ENCODE measurements at regions not wholly inside any gene's neighbourhood (a gene's known extent, or its start where the extent isn't known, plus 50 kb on each side); places are given as distances from the start of the nearest gene placed in this dataset.
A peak's percentile ranks its signal among the peaks of the same experiment; 100 is the strongest.

DNA sequence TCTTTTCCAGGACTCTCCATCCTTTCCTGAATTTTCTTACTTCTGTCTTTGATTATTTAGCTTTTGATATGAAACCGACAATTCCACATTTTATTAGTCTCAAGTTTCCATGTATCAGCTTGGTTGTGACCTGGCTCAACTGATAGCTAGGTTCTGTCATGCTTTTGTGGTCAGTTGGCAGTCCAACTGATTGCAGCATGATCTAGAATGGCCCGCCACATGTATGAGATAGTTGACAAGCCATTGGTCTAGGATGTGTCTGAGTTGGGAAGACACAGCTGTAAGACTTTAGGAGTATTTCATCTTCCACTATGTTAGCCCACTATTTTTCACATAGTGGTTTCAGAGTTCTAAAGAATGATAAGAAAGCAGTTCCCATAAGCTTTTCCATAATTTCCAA, 117.5 kb upstream of the GRID2 start:
- TF ChIP-seq, protein P1, sequence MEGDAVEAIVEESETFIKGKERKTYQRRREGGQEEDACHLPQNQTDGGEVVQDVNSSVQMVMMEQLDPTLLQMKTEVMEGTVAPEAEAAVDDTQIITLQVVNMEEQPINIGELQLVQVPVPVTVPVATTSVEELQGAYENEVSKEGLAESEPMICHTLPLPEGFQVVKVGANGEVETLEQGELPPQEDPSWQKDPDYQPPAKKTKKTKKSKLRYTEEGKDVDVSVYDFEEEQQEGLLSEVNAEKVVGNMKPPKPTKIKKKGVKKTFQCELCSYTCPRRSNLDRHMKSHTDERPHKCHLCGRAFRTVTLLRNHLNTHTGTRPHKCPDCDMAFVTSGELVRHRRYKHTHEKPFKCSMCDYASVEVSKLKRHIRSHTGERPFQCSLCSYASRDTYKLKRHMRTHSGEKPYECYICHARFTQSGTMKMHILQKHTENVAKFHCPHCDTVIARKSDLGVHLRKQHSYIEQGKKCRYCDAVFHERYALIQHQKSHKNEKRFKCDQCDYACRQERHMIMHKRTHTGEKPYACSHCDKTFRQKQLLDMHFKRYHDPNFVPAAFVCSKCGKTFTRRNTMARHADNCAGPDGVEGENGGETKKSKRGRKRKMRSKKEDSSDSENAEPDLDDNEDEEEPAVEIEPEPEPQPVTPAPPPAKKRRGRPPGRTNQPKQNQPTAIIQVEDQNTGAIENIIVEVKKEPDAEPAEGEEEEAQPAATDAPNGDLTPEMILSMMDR (IDR thresholded peaks at IDR 0.05): no peak

DNA sequence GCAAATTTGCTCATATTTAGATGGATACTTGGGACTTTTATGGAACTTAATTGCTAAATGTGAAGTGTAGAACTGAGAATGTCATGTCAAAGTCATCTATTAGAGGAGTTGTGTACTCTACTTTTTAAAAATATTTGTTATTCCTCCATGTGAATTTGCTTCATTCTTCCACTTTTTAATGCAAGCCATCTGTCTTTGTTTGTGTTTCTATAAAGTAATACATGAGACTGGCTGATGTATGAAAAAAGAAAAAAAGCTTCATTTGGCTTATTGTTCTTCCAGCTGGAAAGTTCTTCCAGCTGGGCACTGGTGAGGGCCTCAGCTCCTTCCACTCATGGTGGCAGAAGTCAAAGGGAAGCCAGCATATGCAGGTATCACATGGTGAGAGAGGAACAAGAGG, 114.6 kb upstream of the GRID2 start:
- Histone ChIP-seq H3K27ac (no peak overlapping the region), H3K36me3 (no peaks in the 10 kb centered on the region)
- intact Hi-C loops (cut with DNase I; ENCODE audit: low total_unique reads): no loop called here

More for the DNA sequence above, 117.5 kb upstream of the GRID2 start:
- intact Hi-C loops (cut with DNase I; ENCODE audit: low total_unique reads): no loop called here
- H3K9me3 ChIP-seq: no peaks in the 10 kb centered on the region
- H3K36me3 ChIP-seq: no peaks in the 10 kb centered on the region
- no peak for DNase-seq
- no peak overlapping the region for H3K27ac ChIP-seq
- H3K4me1 ChIP-seq: no peaks in the 10 kb centered on the region
- no peak overlapping the region for H3K4me3 ChIP-seq
- H3K27me3 ChIP-seq: no peaks in the 10 kb centered on the region

DNA sequence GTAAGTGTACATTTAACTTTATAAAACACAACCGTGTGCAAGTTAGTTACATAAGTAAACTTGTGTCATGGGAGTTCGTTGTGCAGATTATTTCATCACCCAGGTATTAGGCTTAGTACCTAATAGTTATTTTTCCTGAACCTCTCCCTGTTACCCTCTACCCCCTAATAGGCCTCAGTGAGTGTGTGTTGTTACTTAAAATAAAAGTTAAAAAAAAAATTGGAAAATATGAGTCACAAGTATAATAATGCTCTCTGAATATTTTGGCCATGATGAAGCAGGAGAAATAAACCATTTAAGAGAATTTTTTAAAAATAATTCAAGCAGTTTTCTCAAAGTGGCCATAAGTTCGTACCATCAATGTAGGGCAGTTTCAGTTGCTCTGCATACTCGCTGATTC, 105.1 kb upstream of the GRID2 start:
- H3K27me3 ChIP-seq: no peaks in the 10 kb centered on the region
- H3K27ac ChIP-seq: peak overlapping the region in 1 of 2 donors; percentile 39
- H3K36me3 ChIP-seq: no peaks in the 10 kb centered on the region
- TF ChIP-seq, protein P1 (IDR thresholded peaks at IDR 0.05): no peak
- DNase-seq: no peak
- H3K4me1 ChIP-seq: peaks cover 0 to 16% (median 0%) of the 10 kb centered on the region in 4 donors
- no peaks in the 10 kb centered on the region for H3K9me3 ChIP-seq
- intact Hi-C loops (cut with DNase I; ENCODE audit: low total_unique reads): no loop called here
- H3K4me3 ChIP-seq: no peak overlapping the region

More for the DNA sequence above, 114.6 kb upstream of the GRID2 start:
- H3K27me3 ChIP-seq: no peaks in the 10 kb centered on the region
- TF ChIP-seq, protein P1 (IDR thresholded peaks at IDR 0.05): no peak
- H3K4me1 ChIP-seq: no peaks in the 10 kb centered on the region
- no peaks in the 10 kb centered on the region for H3K9me3 ChIP-seq
- no peak for DNase-seq
- H3K4me3 ChIP-seq: no peak overlapping the region

DNA sequence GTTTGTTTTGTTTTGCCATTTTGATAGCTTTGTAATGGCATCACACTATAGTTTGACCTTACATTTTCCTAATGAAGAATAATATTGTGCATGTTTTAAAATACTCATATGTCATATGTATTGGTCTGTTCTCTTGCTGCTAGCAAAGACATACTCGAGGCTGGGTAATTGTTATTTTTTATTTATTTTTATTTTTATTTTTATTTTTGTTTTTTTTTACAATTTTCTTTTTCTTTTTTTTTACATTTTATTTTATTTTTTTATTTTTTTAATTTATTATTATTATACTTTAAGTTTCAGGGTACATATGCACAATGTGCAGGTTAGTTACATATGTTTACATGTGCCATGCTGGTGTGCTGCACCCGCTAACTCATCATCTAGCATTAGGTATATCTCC, 104.6 kb upstream of the GRID2 start:
- H3K36me3 ChIP-seq: no peaks in the 10 kb centered on the region
- DNase-seq: no peak
- intact Hi-C loops (cut with DNase I; ENCODE audit: low total_unique reads): no loop called here
- no peaks in the 10 kb centered on the region for H3K9me3 ChIP-seq
- TF ChIP-seq, protein P1 (IDR thresholded peaks at IDR 0.05): no peak
- H3K27me3 ChIP-seq: no peaks in the 10 kb centered on the region
- no peak overlapping the region for H3K4me3 ChIP-seq
- H3K4me1 ChIP-seq: peaks cover 0 to 16% (median 0%) of the 10 kb centered on the region in 4 donors
- H3K27ac ChIP-seq: peak overlapping the region in 1 of 2 donors; percentile 39

DNA sequence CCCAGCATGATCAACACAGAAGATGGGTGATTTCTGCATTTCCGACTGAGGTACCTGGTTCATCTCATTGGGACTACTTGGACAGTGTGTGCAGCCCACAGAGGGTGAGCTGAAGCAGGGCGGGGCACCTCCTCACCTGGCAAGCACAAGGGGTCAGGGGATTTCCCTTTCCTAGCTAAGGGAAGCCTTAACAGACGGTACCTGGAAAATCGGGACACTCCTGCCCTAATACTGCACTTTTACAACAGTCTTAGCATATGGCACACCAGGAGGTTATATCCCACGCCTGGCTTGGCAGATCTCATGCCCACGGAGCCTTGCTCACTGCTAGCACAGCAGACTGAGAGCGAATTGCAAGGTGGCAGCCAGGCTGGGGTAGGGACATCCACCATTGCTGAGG, 92.9 kb upstream of the GRID2 start:
- no peak overlapping the region for H3K27ac ChIP-seq
- no peaks in the 10 kb centered on the region for H3K4me1 ChIP-seq
- H3K36me3 ChIP-seq: no peaks in the 10 kb centered on the region
- no peak for DNase-seq
- TF ChIP-seq, protein P1 (IDR thresholded peaks at IDR 0.05): no peak
- no peaks in the 10 kb centered on the region for H3K27me3 ChIP-seq
- no peak overlapping the region for H3K4me3 ChIP-seq
- intact Hi-C loops (cut with DNase I; ENCODE audit: low total_unique reads): no loop called here
- no peaks in the 10 kb centered on the region for H3K9me3 ChIP-seq

DNA sequence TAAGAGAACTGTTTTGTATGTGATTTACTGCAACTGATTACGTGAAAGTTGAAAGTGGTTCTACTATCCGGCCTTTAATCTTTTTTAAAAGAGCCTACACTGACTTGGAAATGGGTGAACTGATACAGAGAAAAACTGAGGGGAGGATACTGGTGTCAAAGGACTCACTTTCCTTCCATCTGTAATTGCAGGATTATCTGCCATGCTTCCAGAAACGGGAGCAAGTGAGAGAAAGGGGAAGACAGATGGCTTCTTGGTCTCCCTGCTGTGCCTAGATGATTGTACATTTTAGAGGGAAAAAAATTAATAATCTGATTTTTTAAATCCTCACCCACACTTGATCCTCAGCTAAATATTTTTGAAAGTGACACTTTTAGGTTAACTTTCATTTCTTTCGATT, 88.3 kb upstream of the GRID2 start:
- TF ChIP-seq, protein P1 (IDR thresholded peaks at IDR 0.05): no peak
- H3K27ac ChIP-seq: no peak overlapping the region
- no peak overlapping the region for H3K4me3 ChIP-seq
- H3K4me1 ChIP-seq: no peaks in the 10 kb centered on the region
- no peaks in the 10 kb centered on the region for H3K36me3 ChIP-seq
- peaks cover 0 to 5% (median 0%) of the 10 kb centered on the region in 3 donors for H3K9me3 ChIP-seq
- DNase-seq: no peak
- H3K27me3 ChIP-seq: no peaks in the 10 kb centered on the region
- intact Hi-C loops (cut with DNase I; ENCODE audit: low total_unique reads): no loop called here
